WI38 (cell line): ENCODE measurements at regions not wholly inside any gene's neighbourhood (a gene's known extent, or its start where the extent isn't known, plus 50 kb on each side); places are given as distances from the start of the nearest gene placed in this dataset.

Experiments
- H3K4me3 ChIP-seq: 2 replicates; pipeline ENCODE4 v1.5.1; 2011; ENCODE audit warnings: low read depth, mild to moderate bottlenecking, control low read depth, low read length
- TF ChIP-seq, protein P1 (sequence below): IDR thresholded peaks from 2 replicates; pipeline ENCODE4 v1.5.1; 2012; ENCODE audit warnings: low read depth, mild to moderate bottlenecking, control low read depth, low read length

DNA sequence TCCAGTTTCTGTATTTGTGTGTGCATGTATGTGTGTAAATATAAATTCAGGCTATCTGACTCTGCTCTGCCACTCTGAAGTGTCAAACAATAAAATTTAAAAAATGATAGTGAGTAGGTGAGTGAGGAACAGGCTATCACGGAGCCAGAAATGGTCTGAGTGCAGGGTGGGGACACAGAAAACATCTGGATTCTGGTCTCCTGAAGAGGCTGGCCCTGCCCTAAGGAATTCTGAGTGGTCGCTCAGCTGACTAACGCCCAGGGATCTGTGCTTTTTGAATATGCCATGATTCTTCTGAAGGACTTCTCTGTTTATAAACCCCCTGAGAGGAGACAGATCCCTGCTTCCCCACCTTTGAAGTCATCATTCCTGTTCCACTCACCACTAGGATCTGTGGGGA is 353.9 kb upstream of the GYPC start:
- TF ChIP-seq, protein P1, sequence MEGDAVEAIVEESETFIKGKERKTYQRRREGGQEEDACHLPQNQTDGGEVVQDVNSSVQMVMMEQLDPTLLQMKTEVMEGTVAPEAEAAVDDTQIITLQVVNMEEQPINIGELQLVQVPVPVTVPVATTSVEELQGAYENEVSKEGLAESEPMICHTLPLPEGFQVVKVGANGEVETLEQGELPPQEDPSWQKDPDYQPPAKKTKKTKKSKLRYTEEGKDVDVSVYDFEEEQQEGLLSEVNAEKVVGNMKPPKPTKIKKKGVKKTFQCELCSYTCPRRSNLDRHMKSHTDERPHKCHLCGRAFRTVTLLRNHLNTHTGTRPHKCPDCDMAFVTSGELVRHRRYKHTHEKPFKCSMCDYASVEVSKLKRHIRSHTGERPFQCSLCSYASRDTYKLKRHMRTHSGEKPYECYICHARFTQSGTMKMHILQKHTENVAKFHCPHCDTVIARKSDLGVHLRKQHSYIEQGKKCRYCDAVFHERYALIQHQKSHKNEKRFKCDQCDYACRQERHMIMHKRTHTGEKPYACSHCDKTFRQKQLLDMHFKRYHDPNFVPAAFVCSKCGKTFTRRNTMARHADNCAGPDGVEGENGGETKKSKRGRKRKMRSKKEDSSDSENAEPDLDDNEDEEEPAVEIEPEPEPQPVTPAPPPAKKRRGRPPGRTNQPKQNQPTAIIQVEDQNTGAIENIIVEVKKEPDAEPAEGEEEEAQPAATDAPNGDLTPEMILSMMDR, result no peak
- no peak overlapping the region for H3K4me3 ChIP-seq

- TF ChIP-seq, protein P1, result no peak
- H3K4me3 ChIP-seq, result no peak overlapping the region
These were observed 352.8 kb upstream of the GYPC start for GRCh38 chr2:126303113-126303512.

- TF ChIP-seq, protein P1, result no peak
- no peak overlapping the region for H3K4me3 ChIP-seq
These were observed 351.8 kb upstream of the GYPC start for GRCh38 chr2:126304154-126304553.

- no peak overlapping the region for H3K4me3 ChIP-seq
- TF ChIP-seq, protein P1, result no peak
These were observed 349.4 kb upstream of the GYPC start for GRCh38 chr2:126306539-126306938.

DNA sequence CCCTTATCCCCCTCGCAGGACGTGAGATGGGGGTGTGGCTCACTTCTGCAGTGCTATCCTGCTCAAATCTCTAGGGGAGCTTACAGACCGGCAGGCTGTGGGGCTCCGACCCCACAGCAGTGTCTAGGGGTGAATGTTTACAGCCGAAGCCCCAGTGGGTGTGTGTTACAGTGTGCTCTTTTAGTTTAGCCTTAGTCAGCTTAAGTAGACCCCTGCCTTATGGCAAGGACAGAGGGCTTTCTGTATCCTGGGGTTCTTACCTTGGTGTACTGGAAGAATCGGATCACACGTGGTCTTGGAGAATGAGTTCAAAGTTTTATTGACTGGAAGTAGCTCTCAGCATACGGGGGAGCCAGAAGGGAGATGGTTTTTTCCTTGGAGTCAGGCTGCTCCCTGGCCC is 348.2 kb upstream of the GYPC start:
- TF ChIP-seq, protein P1, result no peak
- H3K4me3 ChIP-seq, result no peak overlapping the region

DNA sequence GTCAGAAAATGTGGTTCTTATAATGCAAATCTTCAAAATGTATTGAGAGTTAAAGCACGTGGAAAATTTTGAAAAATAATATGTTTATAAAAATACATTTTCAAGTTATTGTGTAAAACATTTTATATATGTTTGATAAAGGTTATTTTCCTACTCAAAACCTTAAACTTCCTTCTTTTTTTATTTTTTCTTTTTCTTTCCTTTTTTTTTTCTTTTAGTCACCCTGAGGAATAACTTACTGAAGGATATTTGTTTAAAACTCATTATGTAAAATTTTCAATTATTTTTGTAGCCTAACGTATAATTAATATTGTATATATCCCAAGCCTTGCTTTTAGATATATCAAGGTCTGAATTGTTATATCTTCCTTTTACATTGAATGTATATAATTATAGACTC is 346.8 kb upstream of the GYPC start:
- H3K4me3 ChIP-seq, result no peak overlapping the region
- TF ChIP-seq, protein P1, result no peak

GRCh38 chr2:126312579-126312978 is 343.4 kb upstream of the GYPC start:
- H3K4me3 ChIP-seq, result no peak overlapping the region
- TF ChIP-seq, protein P1, result no peak
